ENCODE measurements at regions not wholly inside any gene's neighbourhood (a gene's known extent, or its start where the extent isn't known, plus 50 kb on each side); places are given as distances from the start of the nearest gene placed in this dataset.

DNA sequence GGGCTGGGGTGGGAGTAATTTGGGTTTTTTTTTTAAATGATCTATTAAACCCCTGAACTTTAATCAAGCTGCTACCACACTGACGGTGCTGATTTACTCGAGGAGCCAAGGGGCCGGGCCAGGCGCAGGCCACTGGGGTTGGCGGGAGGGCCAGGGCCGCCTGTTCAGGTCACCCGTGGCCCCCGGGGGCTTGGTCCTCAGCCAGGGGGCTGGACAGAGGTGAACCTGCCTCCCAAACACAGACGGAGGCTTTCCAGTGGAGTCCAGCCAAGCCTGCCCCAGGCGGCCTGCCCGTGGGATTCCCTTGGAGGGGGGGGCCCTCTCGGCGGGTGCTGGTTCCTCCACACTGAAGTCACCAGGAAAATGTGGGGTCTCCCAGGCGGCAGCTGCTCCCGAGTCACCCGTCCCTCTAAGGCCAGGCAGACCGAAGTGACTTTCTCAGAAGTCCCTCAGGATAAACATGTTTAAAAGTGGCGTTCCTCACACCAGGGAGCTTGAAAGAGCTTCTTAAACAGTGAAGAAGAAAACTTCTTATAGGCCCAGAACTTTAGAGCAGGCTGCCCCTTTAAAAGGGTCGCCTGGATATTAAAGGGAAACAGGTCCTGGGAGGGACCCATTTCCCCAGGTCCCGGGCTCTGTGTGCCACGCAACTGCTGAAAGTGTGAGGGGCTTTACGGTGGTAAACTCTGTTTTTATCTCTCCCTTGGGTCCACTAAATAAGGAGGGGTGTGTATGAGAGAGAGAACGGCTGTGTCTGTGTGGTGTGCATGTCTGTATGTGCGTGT lies 167.2 kb upstream of the GSC start:
- TF ChIP-seq, protein P1, sequence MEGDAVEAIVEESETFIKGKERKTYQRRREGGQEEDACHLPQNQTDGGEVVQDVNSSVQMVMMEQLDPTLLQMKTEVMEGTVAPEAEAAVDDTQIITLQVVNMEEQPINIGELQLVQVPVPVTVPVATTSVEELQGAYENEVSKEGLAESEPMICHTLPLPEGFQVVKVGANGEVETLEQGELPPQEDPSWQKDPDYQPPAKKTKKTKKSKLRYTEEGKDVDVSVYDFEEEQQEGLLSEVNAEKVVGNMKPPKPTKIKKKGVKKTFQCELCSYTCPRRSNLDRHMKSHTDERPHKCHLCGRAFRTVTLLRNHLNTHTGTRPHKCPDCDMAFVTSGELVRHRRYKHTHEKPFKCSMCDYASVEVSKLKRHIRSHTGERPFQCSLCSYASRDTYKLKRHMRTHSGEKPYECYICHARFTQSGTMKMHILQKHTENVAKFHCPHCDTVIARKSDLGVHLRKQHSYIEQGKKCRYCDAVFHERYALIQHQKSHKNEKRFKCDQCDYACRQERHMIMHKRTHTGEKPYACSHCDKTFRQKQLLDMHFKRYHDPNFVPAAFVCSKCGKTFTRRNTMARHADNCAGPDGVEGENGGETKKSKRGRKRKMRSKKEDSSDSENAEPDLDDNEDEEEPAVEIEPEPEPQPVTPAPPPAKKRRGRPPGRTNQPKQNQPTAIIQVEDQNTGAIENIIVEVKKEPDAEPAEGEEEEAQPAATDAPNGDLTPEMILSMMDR (IDR thresholded peaks at IDR 0.05), result no peak
- TF ChIP-seq POLR2A (IDR thresholded peaks at IDR 0.05), result no peak
